HepG2 (cell line): ENCODE measurements at regions not wholly inside any gene's neighbourhood (a gene's known extent, or its start where the extent isn't known, plus 50 kb on each side); places are given as distances from the start of the nearest gene placed in this dataset.

Experiments
- EP300 ChIP-seq, 3 experiments: sonication (generic) in 1 of 3; formaldehyde crosslinking in 1 of 3; IDR thresholded peaks; 2 replicates each; pipeline versions ENCODE4 v1.5.1 to v1.6.1; 2011 to 2020; ENCODE audit warnings: low read depth in 2 of 3, low read length in 2 of 3, borderline replicate concordance in 1 of 3, improper control_type of control experiment in 1 of 3, mild to moderate bottlenecking in 1 of 3, missing genetic modification reagents in 1 of 3, moderate library complexity in 1 of 3
- GABPA ChIP-seq, 2 experiments: IDR thresholded peaks; 2 replicates each; pipeline ENCODE4 v1.6.1; 2011 to 2016; ENCODE audit warnings: low read depth in 2 of 2, low read length in 1 of 2, missing biosample characterization in 1 of 2, missing genetic modification characterization in 1 of 2
- NKX3-1 ChIP-seq: sonication (generic); formaldehyde crosslinking; IDR thresholded peaks from 2 replicates; pipeline ENCODE4 v1.5.0; 2020; ENCODE audit warnings: missing genetic modification reagents
- PHF21A ChIP-seq: sonication (generic); formaldehyde crosslinking; IDR thresholded peaks from 2 replicates; pipeline ENCODE4 v1.5.0; 2020; ENCODE audit warnings: mild to moderate bottlenecking, missing genetic modification reagents
- TBL1XR1 ChIP-seq: fragments of 150-350 bp; IDR thresholded peaks from 2 replicates; pipeline ENCODE4 v1.6.1; 2014; ENCODE audit warnings: borderline replicate concordance, low read length; ENCODE audit not compliant: partially characterized antibody
- ZNF124 ChIP-seq: sonication (generic); formaldehyde crosslinking; IDR thresholded peaks from 2 replicates; pipeline ENCODE4 v1.4.0; 2020; ENCODE audit warnings: missing genetic modification reagents
- TF ChIP-seq, protein P1 (sequence below): sonication (generic); formaldehyde crosslinking; IDR thresholded peaks from 2 replicates; pipeline ENCODE4 v1.4.0; 2020; ENCODE audit warnings: missing genetic modification reagents
- TF ChIP-seq, protein P2 (sequence below): sonication (generic); formaldehyde crosslinking; IDR thresholded peaks from 2 replicates; pipeline ENCODE4 v1.4.0; 2020; ENCODE audit warnings: missing genetic modification reagents; ENCODE audit errors: not compliant biosample characterization
- TF ChIP-seq, protein P3 (sequence below): sonication (generic); IDR thresholded peaks from 2 replicates; pipeline ENCODE4 v1.6.1; 2016; ENCODE audit warnings: low read depth, borderline replicate concordance

DNA sequence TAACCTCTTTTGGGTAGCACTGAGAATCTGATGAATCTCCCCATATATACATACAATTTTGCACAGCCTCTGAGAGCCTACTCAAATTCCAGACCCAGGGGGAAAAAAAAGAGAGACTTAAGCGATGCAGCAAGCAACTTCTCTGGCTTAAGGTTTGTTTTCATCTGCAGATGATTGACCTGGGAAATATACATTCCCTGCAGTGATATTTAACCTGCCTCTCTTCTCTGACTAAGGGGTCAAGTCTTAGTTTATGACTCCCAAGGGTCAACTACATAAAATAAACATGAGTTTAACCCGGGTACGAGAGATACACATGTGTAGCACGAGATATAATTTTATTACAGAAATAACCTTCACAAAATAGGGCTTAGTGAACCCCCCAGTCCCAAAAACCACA, 737.8 kb downstream of the TUSC7 start:
- TF ChIP-seq PHF21A (CRISPR knock-in tag) (no peak), ZNF124 (no peak), NKX3-1 (CRISPR knock-in tag) (no peak), EP300 (IDR thresholded peaks at IDR 0.05; ENCODE audit: low read depth in 2 of 2, low read length in 2 of 2) (no peak), EP300 (CRISPR knock-in tag; IDR thresholded peaks at IDR 0.05; ENCODE audit: borderline replicate concordance) (no peak), GABPA (IDR thresholded peaks at IDR 0.05; ENCODE audit: low read depth, low read length) (no peak), GABPA (CRISPR knock-in tag; IDR thresholded peaks at IDR 0.05; ENCODE audit: low read depth) (no peak), TBL1XR1 (no peak)
- TF ChIP-seq, protein P1, sequence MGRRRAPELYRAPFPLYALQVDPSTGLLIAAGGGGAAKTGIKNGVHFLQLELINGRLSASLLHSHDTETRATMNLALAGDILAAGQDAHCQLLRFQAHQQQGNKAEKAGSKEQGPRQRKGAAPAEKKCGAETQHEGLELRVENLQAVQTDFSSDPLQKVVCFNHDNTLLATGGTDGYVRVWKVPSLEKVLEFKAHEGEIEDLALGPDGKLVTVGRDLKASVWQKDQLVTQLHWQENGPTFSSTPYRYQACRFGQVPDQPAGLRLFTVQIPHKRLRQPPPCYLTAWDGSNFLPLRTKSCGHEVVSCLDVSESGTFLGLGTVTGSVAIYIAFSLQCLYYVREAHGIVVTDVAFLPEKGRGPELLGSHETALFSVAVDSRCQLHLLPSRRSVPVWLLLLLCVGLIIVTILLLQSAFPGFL (CRISPR knock-in tag), result no peak
- TF ChIP-seq, protein P2, sequence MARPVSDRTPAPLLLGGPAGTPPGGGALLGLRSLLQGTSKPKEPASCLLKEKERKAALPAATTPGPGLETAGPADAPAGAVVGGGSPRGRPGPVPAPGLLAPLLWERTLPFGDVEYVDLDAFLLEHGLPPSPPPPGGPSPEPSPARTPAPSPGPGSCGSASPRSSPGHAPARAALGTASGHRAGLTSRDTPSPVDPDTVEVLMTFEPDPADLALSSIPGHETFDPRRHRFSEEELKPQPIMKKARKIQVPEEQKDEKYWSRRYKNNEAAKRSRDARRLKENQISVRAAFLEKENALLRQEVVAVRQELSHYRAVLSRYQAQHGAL (CRISPR knock-in tag), result no peak
- TF ChIP-seq, protein P3, sequence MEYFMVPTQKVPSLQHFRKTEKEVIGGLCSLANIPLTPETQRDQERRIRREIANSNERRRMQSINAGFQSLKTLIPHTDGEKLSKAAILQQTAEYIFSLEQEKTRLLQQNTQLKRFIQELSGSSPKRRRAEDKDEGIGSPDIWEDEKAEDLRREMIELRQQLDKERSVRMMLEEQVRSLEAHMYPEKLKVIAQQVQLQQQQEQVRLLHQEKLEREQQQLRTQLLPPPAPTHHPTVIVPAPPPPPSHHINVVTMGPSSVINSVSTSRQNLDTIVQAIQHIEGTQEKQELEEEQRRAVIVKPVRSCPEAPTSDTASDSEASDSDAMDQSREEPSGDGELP, result no peak
